HG02870 (cell line): ENCODE measurements at regions not wholly inside any gene's neighbourhood (a gene's known extent, or its start where the extent isn't known, plus 50 kb on each side); places are given as distances from the start of the nearest gene placed in this dataset.
"Not testable (repeated sequence)": the region's sequence is repeated elsewhere in the genome, so short reads cannot be mapped to it uniquely, and the experiment has no call there.

Experiments used
- ATAC-seq: cut with Tn5 transposase; IDR thresholded peaks from one replicate; pipeline ENCODE4 v1.9.1; 2021; ENCODE audit warnings: mild to moderate bottlenecking, moderate library complexity; ENCODE audit not compliant: unreplicated experiment

GRCh38 chr6:9139746-9140145 is 704.4 kb upstream of the SLC35B3 start:
- ATAC-seq, result no peak

GRCh38 chr6:9138936-9139335 is 703.6 kb upstream of the SLC35B3 start:
- ATAC-seq, result no peak

- no peak for ATAC-seq
Measured at GRCh38 chr6:9136141-9136822, 700.9 kb upstream of the SLC35B3 start.

GRCh38 chr6:9131616-9132015 is 696.3 kb upstream of the SLC35B3 start:
- ATAC-seq, result no peak

GRCh38 chr6:9131201-9131600 is 695.9 kb upstream of the SLC35B3 start:
- ATAC-seq, result no peak

- ATAC-seq, result no peak
Measured at GRCh38 chr6:9128970-9129369, 693.6 kb upstream of the SLC35B3 start.

- no peak for ATAC-seq
Measured at GRCh38 chr6:9126878-9127560, 691.7 kb upstream of the SLC35B3 start.

- not testable (repeated sequence) for ATAC-seq
Measured at GRCh38 chr6:9126034-9126433, 690.7 kb upstream of the SLC35B3 start.

- ATAC-seq, result no peak
Measured at GRCh38 chr6:9121549-9121948, 686.2 kb upstream of the SLC35B3 start.

GRCh38 chr6:9116026-9116425 is 680.7 kb upstream of the SLC35B3 start:
- ATAC-seq, result no peak

GRCh38 chr6:9112544-9112943 is 677.2 kb upstream of the SLC35B3 start:
- ATAC-seq, result no peak

GRCh38 chr6:9103876-9104521 is 668.7 kb upstream of the SLC35B3 start:
- no peak for ATAC-seq

- no peak for ATAC-seq
Measured at GRCh38 chr6:9101920-9102319, 666.6 kb upstream of the SLC35B3 start.

- ATAC-seq, result no peak
Measured at GRCh38 chr6:9100869-9101580, 665.7 kb upstream of the SLC35B3 start.

- ATAC-seq, result no peak
Measured at GRCh38 chr6:9095729-9096128, 660.4 kb upstream of the SLC35B3 start.

GRCh38 chr6:9095137-9095536 is 659.8 kb upstream of the SLC35B3 start:
- no peak for ATAC-seq

- ATAC-seq, result no peak
Measured at GRCh38 chr6:9089724-9090123, 654.4 kb upstream of the SLC35B3 start.

- no peak for ATAC-seq
Measured at GRCh38 chr6:9087470-9087869, 652.1 kb upstream of the SLC35B3 start.

GRCh38 chr6:9086331-9086730 is 651.0 kb upstream of the SLC35B3 start:
- no peak for ATAC-seq

GRCh38 chr6:9085709-9086070 is 650.3 kb upstream of the SLC35B3 start:
- ATAC-seq, result no peak

- no peak for ATAC-seq
Measured at GRCh38 chr6:9085054-9085708, 649.8 kb upstream of the SLC35B3 start.
